GM19372 (cell line): ENCODE measurements at regions not wholly inside any gene's neighbourhood (a gene's known extent, or its start where the extent isn't known, plus 50 kb on each side); places are given as distances from the start of the nearest gene placed in this dataset.

ENCODE experiments used
- ATAC-seq: cut with Tn5 transposase; IDR thresholded peaks from one replicate; pipeline ENCODE4 v1.9.1; 2021; ENCODE audit warnings: mild to moderate bottlenecking, low read depth, moderate library complexity; ENCODE audit not compliant: unreplicated experiment

GRCh38 chr1:5577255-5578040 is 414.8 kb downstream of the NPHP4 start:
- ATAC-seq: no peak

GRCh38 chr1:5576673-5577065 is 415.6 kb downstream of the NPHP4 start:
- ATAC-seq: no peak

- no peak for ATAC-seq
These were observed 416.1 kb downstream of the NPHP4 start for GRCh38 chr1:5576011-5576672.

- ATAC-seq: no peak
These were observed 416.8 kb downstream of the NPHP4 start for GRCh38 chr1:5575396-5575940.

- no peak for ATAC-seq
These were observed 417.6 kb downstream of the NPHP4 start for GRCh38 chr1:5574641-5575040.

- ATAC-seq: no peak
These were observed 419.4 kb downstream of the NPHP4 start for GRCh38 chr1:5572794-5573193.

- ATAC-seq: no peak
These were observed 420.3 kb downstream of the NPHP4 start for GRCh38 chr1:5571861-5572401.

- no peak for ATAC-seq
These were observed 420.8 kb downstream of the NPHP4 start for GRCh38 chr1:5571438-5571837.

GRCh38 chr1:5570931-5571330 is 421.3 kb downstream of the NPHP4 start:
- ATAC-seq: no peak

GRCh38 chr1:5568321-5568720 is 423.9 kb downstream of the NPHP4 start:
- ATAC-seq: no peak

- no peak for ATAC-seq
These were observed 424.4 kb downstream of the NPHP4 start for GRCh38 chr1:5567839-5568238.

GRCh38 chr1:5566924-5567323 is 425.3 kb downstream of the NPHP4 start:
- ATAC-seq: no peak

GRCh38 chr1:5565281-5566125 is 426.7 kb downstream of the NPHP4 start:
- no peak for ATAC-seq

GRCh38 chr1:5564578-5565257 is 427.5 kb downstream of the NPHP4 start:
- no peak for ATAC-seq

- no peak for ATAC-seq
These were observed 428.2 kb downstream of the NPHP4 start for GRCh38 chr1:5563861-5564577.

GRCh38 chr1:5562769-5563168 is 429.5 kb downstream of the NPHP4 start:
- no peak for ATAC-seq

GRCh38 chr1:5562331-5562730 is 429.9 kb downstream of the NPHP4 start:
- ATAC-seq: no peak

GRCh38 chr1:5559078-5559477 is 433.1 kb downstream of the NPHP4 start:
- no peak for ATAC-seq

GRCh38 chr1:5555853-5556252 is 436.4 kb downstream of the NPHP4 start:
- no peak for ATAC-seq
